H1 (cell line): ENCODE measurements at regions not wholly inside any gene's neighbourhood (a gene's known extent, or its start where the extent isn't known, plus 50 kb on each side); places are given as distances from the start of the nearest gene placed in this dataset.

ENCODE experiments used
- BRCA1 ChIP-seq: IDR thresholded peaks from 2 replicates; pipeline ENCODE4 v1.6.1; 2012; ENCODE audit warnings: low read depth, low read length, improper control_type of control experiment
- CHD7 ChIP-seq: fragments of 300-600 bp; sonication (generic); IDR thresholded peaks from 2 replicates; pipeline ENCODE4 v1.7.1; 2012; ENCODE audit warnings: low read length, moderate library complexity, mild to moderate bottlenecking, inconsistent platforms; ENCODE audit not compliant: insufficient replicate concordance
- KDM4A ChIP-seq: IDR thresholded peaks from one replicate; pipeline ENCODE4 v1.7.1; 2012; ENCODE audit warnings: low read depth, mild to moderate bottlenecking, moderate library complexity, low read length, inconsistent platforms; ENCODE audit not compliant: severe bottlenecking
- KDM5A ChIP-seq: fragments of 200-600 bp; IDR thresholded peaks from 2 replicates; pipeline ENCODE4 v1.7.1; 2012; ENCODE audit warnings: mild to moderate bottlenecking, low read length, inconsistent platforms, mixed read lengths
- NRF1 ChIP-seq: IDR thresholded peaks from 2 replicates; pipeline ENCODE4 v1.6.1; 2011; ENCODE audit warnings: mild to moderate bottlenecking, low read depth, low read length, improper control_type of control experiment
- SIRT6 ChIP-seq: IDR thresholded peaks from one replicate; pipeline ENCODE4 v1.7.1; 2012; ENCODE audit warnings: low read length, inconsistent platforms
- TBP ChIP-seq: IDR thresholded peaks from 2 replicates; pipeline ENCODE4 v1.6.1; 2011; ENCODE audit warnings: low read depth, low read length, improper control_type of control experiment

GRCh38 chr1:115567431-115567830, 74.3 kb upstream of the VANGL1 start (continued):
- TF ChIP-seq CHD7 (no peak), TBP (no peak), KDM4A (no peak), BRCA1 (no peak), SIRT6 (no peak), KDM5A (no peak), NRF1 (no peak)
